GM19455 (cell line): ENCODE measurements at regions not wholly inside any gene's neighbourhood (a gene's known extent, or its start where the extent isn't known, plus 50 kb on each side); places are given as distances from the start of the nearest gene placed in this dataset.
"Not testable (repeated sequence)": the region's sequence is repeated elsewhere in the genome, so short reads cannot be mapped to it uniquely, and the experiment has no call there.

ENCODE experiments used
- ATAC-seq: cut with Tn5 transposase; IDR thresholded peaks from one replicate; pipeline ENCODE4 v1.9.1; 2021; ENCODE audit not compliant: unreplicated experiment

DNA sequence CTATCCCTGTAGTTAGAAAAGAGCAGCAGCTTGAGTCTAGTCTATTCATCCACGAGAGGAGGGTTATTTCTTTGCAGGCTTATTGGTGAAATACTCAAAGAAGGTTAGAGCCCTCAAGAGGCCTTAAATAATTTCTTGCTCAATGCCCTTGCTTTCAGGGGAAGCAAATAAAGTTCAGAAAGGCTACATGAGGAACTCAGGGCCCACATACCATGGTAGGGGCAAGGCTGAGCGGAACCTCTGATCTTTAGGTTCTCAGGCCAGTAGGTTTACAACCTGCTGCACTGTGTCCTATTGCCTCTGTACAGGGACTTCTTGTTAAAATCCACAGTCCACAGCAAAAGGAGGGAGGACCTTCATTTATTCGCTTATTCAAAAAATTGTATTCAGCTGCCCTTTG lies 101.7 kb downstream of the ADAMTS15 start:
- no peak for ATAC-seq

DNA sequence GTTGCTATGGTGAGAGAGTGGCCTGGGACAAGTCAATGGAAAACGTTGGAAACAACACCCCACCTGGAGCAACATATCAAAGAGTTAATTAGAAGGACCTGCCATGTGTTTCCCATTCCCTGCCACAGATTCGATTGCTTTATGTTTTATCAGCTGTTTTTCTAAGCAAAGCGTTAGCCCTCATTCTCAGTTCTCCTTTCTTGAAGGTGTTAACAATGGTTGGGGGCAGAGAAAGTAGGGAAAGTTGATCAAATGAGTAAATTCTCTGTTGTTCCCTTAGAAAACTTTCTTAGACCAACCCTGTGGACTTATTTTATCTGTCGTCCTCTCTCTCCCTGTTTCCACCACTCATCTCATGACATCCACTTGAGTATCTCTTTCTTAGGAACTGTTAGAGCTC lies 102.5 kb downstream of the ADAMTS15 start:
- no peak for ATAC-seq

DNA sequence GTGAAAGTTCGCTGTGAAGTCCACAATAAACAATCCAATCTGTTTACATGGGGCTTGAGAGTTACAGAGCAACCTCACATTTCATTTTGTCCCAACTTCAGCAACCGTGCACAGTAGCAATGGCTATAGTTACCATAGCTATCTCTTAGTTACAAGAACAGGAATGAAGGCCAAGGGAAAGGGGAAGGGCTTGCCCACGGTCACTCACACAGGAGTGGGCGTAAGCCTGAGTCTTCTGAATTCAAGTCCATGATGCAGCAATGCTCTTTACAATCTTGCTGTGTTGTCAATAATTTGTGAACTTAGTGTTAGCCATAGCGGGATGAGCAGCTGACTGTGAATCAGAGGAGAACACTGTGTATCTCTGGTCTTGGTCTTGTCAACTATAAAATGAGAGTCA lies 102.9 kb downstream of the ADAMTS15 start:
- ATAC-seq = no peak

DNA sequence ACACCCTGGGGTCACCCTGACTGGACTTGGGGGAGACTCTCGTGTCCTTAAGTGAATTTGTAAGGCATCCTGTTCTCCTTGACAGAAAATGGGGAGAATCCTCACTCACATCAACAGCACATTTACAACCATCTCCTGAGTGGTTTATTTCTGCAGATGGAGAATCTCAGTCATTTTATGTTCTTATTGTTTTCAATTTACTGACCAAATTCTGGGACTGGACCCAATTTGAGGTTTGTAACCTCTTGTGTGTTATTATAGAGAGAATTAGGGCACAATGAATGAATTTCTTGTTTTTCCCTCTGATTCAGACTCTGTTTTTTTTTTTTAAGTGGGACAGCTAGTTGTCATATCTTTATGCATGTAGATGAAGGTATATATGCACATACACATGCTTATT lies 104.9 kb downstream of the ADAMTS15 start:
- ATAC-seq = no peak

DNA sequence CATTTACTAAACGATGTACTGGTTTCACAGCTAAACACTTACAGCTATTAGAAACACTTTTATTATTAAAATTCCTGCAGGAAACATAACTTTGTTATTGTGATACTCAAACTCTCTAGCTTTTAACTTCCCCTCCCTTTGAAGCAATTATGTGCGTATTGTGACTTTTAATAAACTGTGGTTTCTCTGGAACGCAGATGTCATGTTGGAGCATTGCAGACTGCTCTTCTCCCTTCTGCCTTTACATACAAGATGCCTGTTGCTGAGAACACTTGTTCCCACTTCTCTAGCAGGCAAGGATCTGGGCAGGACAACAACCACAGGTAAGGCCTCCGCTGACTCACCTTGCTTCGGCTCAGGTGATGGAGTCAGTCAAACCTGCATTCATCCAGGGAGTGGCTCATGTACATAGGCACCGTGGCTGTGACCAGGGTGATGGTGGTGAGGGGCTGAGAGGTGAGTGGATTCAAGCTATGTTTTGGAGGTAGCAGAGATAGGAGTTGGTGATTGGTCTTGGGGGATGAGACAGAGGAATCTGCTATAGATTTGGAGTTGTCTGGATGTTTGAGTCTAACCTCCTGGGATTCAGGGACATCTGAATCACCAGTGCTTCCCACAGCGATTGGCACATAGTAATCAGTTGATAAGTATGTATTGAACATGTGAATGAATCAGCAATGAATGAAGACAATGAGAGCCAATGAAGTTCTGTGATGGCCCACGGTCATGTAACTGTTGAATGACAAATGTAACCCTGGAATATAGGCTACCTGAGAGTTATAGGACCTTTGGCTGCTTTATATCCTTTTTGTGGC lies 106.0 kb downstream of the ADAMTS15 start:
- no peak for ATAC-seq

DNA sequence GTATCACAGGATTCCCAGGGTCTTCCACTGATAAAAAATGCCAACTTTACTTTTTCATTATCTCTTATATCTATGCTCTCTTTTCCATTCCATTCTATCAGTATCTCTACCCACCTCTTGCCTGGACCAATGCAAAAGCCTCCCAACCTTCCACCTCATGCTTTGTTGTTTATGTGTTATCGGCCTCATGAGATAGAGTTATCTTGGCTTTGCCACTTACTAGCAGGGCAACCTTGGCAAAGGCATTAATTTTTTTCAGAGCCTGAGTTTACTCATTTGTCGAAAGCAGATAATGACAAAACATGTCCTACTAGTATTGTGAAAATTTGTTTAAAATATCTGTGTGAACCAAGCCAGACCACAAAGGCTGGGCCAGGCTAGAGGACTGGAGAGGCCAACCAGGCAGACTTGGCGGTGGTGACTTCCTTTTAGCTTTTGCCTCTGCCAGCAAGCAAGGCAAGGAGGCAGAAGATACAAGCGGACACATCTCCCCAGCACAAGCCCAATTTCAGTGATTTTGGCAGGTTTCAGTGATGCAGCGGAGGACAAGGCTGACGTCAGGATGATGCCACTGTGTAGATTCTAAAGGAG lies 106.9 kb downstream of the ADAMTS15 start:
- ATAC-seq = no peak

DNA sequence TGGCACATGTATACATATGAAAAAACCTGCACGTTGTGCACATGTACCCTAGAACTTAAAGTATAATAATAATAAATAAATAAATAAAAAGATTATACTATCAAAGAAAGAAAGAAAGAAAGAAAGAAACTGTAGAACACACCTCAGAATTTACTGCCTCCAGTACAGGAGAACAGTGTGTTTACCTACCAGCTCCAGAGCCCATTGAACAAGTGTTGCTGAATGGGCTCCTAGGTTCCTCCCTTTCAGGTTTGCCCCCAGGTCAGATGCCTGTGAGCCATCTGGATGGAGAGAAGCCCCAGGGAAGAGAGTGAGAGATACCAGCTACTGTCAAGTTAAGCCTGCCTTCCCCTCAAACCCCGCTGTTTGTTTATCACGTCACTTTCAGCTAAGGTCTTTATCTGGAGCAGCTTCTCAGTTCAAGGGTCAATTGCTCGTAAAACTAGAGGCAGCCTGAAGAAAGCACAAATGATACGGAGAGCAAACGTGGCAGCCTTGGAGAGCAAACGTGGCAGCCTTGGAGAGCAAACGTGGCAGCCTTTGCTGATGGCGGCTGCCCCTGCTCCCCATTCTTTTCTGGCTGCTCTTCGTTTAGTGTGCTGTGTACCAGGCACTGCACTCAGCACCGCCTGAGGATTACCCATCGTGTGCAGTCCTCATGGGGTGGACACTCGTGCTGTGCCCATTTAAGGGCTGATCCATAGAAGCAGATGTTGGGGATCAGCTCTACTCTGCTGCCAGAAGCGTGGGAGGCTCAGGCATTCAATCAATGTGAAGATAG lies 111.7 kb downstream of the ADAMTS15 start:
- no peak for ATAC-seq

DNA sequence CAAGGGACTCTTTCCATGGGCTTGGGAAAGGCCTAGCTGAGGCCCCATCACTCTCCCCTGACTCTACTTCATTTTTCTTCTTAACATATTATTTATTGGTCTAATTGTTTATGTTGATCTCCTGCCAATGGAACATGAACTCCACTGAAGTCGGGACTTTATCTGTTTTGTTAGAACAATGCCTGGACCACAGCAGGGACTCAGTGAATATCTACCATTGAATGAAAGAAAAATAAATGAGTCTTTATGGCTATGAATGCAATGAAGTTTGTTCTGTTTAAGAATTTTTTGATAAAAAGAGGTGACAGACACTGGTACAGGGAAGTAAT lies 112.3 kb downstream of the ADAMTS15 start:
- ATAC-seq = no peak

DNA sequence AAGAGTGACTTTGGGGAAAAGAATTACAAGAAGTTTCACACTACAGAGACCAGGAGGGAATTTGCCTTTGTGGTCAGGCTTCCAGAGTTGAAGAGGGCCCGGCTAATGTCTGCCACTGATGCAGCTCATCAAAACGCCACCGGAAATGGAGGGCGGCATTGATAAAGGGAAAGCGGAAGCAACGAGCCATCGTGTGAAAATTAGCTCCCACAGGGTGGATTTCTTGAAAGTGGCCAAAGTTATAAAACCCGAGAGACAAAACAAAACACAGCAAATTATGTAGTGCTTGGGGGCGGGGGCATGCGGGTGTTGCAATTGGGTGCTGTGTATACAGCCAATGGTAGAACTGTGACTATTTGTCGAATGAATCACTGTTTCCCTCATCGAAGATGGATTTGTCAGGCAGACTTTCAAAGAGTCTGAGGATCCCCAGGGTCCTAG lies 113.0 kb downstream of the ADAMTS15 start:
- ATAC-seq = no peak

DNA sequence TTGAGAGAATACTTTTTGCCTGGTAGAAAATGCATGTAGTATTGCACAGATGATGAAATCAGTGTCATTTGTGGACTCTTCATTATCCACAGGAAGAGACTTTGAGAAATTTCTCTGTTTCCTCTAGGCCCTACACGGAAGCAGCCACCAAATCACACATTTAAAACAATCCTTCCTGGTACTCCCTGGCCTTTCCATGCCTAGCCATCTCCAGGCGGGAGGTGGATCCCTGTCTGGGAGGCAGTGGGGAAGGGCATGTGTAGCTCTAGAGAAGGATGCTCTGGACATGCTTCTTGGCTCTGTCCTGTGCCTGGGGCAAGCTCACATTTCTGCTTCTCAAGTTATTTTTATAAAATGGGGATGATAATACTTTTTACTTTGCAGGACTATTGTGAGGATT lies 114.1 kb downstream of the ADAMTS15 start:
- ATAC-seq = no peak

DNA sequence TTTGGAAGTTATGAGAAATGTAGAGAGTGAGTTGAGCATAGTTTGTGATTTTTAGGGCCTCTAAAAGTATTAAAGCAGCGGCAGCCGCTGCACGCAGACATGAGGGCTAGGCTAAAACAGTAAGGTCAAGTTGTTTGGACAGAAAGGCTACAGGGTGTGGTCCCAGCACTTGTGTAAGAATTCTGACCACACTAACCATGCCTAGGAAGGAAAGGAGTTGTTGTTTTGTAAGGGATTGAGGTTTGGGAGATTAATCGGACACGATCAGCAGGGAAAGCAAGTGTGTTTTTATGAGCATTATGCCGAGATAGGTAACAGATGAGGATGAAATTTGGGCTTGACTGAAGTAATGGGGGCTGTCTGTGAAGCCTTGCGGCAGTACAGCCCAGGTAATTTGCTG lies 117.9 kb downstream of the ADAMTS15 start:
- not testable (repeated sequence) for ATAC-seq

DNA sequence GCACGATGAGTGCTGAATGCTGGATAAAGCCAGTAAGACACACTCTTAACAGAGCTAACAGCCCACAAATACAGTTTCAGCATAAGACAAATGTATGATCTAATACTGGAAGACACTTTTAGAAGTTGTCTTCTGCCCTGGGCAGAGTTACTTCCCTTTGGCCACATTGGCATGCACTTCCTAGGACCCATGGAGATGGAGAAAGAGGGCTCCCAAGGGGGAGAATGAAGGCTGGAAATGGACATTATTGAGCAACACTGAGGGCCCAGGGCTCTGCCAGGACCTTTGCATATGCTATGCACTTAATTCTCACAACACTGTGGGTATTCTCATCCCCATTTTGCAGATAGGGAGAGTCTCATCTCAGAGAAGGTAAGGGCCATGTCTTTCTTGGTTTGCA lies 123.1 kb downstream of the ADAMTS15 start:
- ATAC-seq = no peak

DNA sequence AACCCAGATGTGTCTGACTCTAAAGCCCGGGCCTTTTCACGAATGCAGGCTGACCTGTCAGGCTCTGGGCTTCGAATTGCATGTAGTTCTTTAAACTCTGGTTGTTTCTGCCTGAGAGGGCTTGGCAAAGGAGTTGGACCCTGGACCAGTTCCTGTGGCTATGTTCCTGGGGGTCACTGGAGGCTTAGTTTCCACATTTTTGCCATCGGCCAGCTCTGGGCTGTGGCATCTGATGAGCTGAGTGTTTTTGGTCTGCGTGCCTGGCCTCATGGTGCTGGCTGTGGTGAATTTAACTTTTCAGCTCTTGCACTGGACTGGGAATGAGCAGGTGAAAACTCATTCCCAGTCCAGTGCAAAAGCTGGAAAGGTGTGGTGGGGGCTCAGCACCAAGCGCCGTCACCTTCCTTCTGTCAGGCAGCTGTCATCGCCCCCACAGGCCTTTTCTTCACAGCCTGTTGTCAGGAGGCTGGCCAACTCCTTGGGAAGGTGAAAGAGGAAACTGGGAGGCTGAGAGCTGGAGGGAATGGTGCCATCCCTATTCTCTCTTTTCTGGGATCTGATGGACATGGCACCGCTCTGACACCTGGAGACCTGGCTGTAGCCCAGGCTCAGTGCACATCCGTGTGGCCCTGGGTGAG lies 123.6 kb downstream of the ADAMTS15 start:
- no peak for ATAC-seq

DNA sequence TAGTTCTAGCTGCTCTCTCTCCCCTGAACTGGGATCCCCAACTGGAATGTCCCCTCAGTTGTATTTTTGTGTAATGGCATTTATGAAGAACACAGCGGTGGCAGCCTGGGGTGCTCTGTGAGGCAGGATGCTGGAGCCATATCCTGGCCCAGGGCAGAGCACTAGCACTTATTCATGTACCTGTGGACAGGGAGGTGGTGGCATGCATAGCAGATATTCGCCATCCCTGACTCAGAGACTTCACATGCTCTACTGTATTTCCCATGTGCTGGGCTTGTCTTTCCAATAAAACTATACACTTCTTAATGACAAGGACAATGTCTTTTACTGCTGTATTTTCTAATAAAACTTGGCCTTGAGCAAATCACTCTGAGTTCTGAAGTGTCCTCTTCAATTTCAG lies 125.3 kb downstream of the ADAMTS15 start:
- no peak for ATAC-seq

DNA sequence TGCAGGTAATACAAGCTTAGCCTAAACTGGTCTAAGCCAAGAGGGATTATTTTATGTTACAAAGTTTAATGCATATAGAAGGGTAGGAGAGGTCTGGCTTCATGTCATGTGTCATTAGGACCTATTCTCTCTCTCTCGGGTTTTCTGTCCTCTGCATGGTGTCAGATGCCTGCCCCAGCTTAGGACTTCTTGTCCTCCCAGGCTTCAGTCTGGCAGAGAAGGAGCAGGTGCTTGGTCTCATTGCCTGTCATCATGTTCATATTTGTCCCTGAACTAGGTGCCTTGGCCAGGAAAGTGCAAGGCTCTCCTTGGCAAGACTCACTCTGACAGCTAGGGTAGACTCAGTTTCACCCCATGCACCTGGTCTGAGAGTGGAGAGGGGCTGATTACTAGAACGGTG lies 126.3 kb downstream of the ADAMTS15 start:
- no peak for ATAC-seq

DNA sequence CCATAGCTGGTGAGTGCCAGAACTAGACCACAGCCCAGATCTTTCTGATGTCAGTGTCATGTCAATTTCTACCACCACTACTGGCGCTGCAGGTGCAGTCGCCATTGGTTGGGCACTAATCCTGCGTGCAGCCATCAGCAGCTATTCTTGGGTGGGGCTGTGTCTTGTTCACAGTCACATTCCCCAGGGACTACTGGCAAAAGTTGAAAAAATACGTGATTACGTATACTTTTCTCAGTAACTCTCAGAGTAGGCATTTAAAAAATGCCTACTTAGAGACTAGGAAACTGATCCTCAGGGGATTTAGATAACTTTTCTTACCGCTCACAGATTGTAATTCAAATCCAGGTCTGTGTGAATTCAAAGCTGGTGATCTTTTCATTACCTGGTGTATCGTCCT lies 127.7 kb downstream of the ADAMTS15 start:
- ATAC-seq = no peak

DNA sequence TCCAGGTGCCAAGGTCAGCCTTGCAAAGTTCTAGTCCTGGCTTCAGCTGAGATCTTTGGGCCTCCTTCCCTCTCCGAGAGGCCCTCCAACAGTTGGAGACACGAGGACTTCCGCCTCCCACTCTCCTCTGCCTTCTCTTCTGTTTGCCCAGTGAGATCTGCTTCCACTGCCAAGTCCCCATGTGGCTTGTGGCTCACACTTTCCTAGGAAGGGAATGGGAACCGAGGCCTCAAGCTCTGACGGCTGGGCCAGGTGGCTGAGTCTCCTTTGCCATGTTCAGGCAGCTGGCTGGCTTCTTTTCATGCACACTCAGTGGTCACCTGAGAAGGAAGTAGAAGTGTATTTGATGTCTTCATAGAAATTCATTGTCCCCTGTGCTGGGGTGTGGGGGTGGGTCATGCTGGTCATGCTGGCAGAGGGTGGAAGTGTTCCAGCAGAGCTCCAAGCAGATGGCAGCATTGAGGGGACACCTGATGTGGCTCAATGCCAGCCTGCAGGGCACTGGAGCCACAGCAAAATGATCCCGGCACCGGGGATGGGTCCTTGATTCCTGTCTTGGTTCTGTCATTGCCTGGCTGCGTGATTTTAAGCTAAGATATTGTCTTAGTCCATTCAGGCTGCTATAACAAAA lies 130.4 kb downstream of the ADAMTS15 start:
- ATAC-seq = no peak

DNA sequence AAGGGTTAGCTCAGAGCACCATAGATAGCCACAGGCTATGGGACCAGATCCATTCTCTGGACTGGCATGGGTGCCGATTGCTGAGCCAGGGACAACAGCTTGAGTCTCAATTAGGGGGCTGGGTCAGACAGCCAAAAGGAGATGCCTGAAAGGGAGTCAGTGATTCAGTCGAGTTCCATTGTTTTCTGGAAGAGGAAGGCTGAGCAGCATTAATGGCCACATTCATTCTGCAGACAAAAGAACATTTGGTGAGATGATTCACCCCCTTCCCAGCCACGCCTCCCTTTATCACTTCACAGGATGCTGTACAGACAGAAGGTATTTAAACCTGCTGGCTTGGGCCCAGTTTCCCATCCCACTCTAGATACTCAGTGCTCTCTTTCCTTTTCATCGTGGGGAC lies 131.9 kb downstream of the ADAMTS15 start:
- ATAC-seq = no peak

DNA sequence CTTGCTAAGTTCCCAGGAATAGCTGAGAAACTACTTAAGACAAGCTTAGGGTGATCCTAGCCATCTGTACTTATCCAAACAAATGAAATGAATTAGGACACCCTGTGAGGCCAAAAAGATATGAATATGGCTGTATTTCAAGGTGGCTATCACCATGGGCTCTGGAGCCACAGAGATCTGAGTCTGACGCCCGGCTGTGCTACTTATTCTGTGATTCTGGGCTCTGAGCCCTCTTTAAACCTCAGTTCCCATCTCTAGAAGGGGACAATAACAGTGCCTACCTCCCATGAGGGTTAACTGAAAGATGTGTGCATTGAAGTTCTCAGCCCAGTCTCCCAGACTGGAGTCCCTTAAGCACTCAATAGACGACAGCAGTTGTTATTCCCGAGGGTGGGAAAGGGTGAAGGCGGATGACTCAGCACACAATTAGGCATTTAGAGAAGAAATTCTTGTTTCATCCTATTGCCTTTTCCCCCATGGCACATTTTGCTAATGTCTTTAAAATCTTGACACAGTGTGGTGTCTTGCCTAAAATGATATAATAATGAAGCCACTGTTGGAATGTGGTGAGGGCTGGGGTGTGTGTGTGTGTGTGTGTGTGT lies 132.5 kb downstream of the ADAMTS15 start:
- ATAC-seq = no peak

DNA sequence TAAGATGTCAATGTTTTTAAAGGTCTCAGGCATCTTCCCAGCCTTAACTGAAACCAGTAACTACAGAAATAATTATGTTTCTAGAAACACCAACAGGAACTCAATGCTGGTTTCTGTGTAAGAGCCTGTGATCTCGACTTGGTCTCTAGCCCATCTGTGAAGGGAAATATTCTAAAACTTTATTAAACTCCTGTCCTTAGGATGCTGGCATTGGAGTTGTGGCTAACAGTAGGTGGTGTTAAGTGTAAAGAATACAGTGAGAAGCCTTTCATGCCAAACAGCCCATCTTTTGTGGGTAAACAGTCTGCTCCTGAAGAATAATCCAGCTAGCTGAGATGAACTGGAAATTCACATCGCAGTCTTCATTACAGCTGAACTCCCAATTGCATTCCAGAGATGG lies 133.2 kb downstream of the ADAMTS15 start:
- no peak for ATAC-seq

DNA sequence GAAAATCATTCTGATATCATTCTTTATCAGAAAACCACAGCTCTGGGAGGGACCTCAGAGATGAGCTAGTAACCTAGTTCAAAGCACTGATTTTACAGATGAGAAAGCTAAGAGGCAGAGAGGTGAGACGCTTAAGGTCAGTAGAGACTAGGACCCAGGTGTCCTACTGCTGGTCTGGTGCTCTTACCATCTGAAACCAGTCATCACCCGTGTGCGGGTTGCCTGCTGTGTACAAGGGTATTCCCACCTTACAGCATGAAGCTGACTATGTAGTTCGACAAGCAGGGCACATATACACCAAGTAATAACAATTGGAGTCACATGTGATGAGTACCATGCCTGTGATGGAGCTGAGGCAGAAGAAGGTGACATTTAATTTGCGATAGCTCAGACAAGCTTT lies 133.7 kb downstream of the ADAMTS15 start:
- no peak for ATAC-seq
